Bronchial epithelial cell (primary cell): ENCODE measurements at regions not wholly inside any gene's neighbourhood (a gene's known extent, or its start where the extent isn't known, plus 50 kb on each side); places are given as distances from the start of the nearest gene placed in this dataset.

ENCODE experiments used
- DNase-seq: peaks from one replicate; pipeline ENCODE4 v3.0.0-alpha.2; 2010; ENCODE audit warnings: low read depth
- FAIRE-seq: peaks from 2 replicates; lab custom pipeline; 2011; peaks lifted over from hg19 to GRCh38; lab: Jason Lieb, UNC
- H3K27me3 ChIP-seq: 2 replicates; pipeline ENCODE4 v1.5.1; 2011; ENCODE audit warnings: low read length; ENCODE audit not compliant: control insufficient read depth, insufficient read depth
- H3K36me3 ChIP-seq: 2 replicates; pipeline ENCODE4 v1.5.1; 2011; ENCODE audit warnings: low read length; ENCODE audit not compliant: control insufficient read depth, insufficient read depth
- H3K4me3 ChIP-seq: 2 replicates; pipeline ENCODE4 v1.5.1; 2011; ENCODE audit warnings: mild to moderate bottlenecking, low read depth, low read length, control low read depth
- CTCF ChIP-seq: IDR thresholded peaks from 2 replicates; pipeline ENCODE4 v1.5.1; 2011; ENCODE audit warnings: mild to moderate bottlenecking, moderate library complexity, low read length, control low read depth, inconsistent platforms; ENCODE audit not compliant: insufficient read depth, severe bottlenecking

GRCh38 chr3:139728414-139728813 is 50.6 kb upstream of the NMNAT3 start:
- Histone ChIP-seq H3K36me3 (no peaks in the 10 kb centered on the region), H3K4me3 (no peak overlapping the region), H3K27me3 (no peaks in the 10 kb centered on the region)
- FAIRE-seq = peak; percentile 23
- TF ChIP-seq CTCF = no peak
- peak; percentile 34 for DNase-seq
